Nephron (organoid): ENCODE measurements at regions not wholly inside any gene's neighbourhood (a gene's known extent, or its start where the extent isn't known, plus 50 kb on each side); places are given as distances from the start of the nearest gene placed in this dataset.

Experiments
- H3K27ac Mint-ChIP-seq, 3 experiments: 2 replicates each; pipeline ENCODE4 v1.8.0; 2020; ENCODE audit warnings: mixed read lengths in 3 of 3, mild to moderate bottlenecking in 2 of 3, moderate library complexity in 1 of 3
- H3K27me3 Mint-ChIP-seq: 2 replicates; pipeline ENCODE4 v1.8.0; 2021; ENCODE audit warnings: low read depth, mild to moderate bottlenecking, moderate library complexity, mixed read lengths
- H3K36me3 Mint-ChIP-seq: 2 replicates; pipeline ENCODE4 v1.8.0; 2020; ENCODE audit warnings: low read depth, mixed read lengths
- H3K4me1 Mint-ChIP-seq: 2 replicates; pipeline ENCODE4 v1.8.0; 2020; ENCODE audit warnings: mixed read lengths
- H3K4me3 Mint-ChIP-seq, 3 experiments: 2 replicates each; pipeline ENCODE4 v1.8.0; 2020; ENCODE audit warnings: mild to moderate bottlenecking in 3 of 3, mixed read lengths in 3 of 3, moderate library complexity in 2 of 3
- H3K9me3 Mint-ChIP-seq: 2 replicates; pipeline ENCODE4 v1.8.0; 2020; ENCODE audit warnings: mixed read lengths
- CTCF ChIP-seq, 3 experiments: fragments of 200-600 bp; sonication (generic); IDR thresholded peaks; one replicate each; pipeline ENCODE4 v1.5.0; 2021; ENCODE audit warnings: antibody characterized with exemption in 3 of 3; ENCODE audit not compliant: unreplicated experiment in 3 of 3

- Mint-ChIP-seq H3K27ac (no peak overlapping the region), H3K36me3 (no peaks in the 10 kb centered on the region), H3K27me3 (no peaks in the 10 kb centered on the region), H3K4me3 (no peak overlapping the region), H3K4me1 (no peaks in the 10 kb centered on the region), H3K9me3 (peaks cover 4% of the 10 kb centered on the region)
- no peak for TF ChIP-seq CTCF (IDR thresholded peaks at IDR 0.05; ENCODE audit: unreplicated experiment in 3 of 3)
Observed at GRCh38 chr10:10576937-10577336, 440.7 kb upstream of the CELF2 start.

- H3K4me1 Mint-ChIP-seq = no peaks in the 10 kb centered on the region
Observed at GRCh38 chr10:10579709-10580108, 438.0 kb upstream of the CELF2 start.

GRCh38 chr10:10584161-10584560 is 433.5 kb upstream of the CELF2 start:
- H3K36me3 Mint-ChIP-seq = no peaks in the 10 kb centered on the region
- H3K4me3 Mint-ChIP-seq = no peak overlapping the region
- TF ChIP-seq CTCF (IDR thresholded peaks at IDR 0.05; ENCODE audit: unreplicated experiment in 3 of 3) = no peak
- no peaks in the 10 kb centered on the region for H3K9me3 Mint-ChIP-seq
- no peaks in the 10 kb centered on the region for H3K4me1 Mint-ChIP-seq
- H3K27me3 Mint-ChIP-seq = peaks cover 4% of the 10 kb centered on the region
- no peak overlapping the region for H3K27ac Mint-ChIP-seq

More at GRCh38 chr10:10579709-10580108, 438.0 kb upstream of the CELF2 start:
- Mint-ChIP-seq H3K36me3 (no peaks in the 10 kb centered on the region), H3K27ac (no peak overlapping the region), H3K4me3 (no peak overlapping the region), H3K9me3 (peaks cover 4% of the 10 kb centered on the region), H3K27me3 (no peaks in the 10 kb centered on the region)
- no peak for TF ChIP-seq CTCF (IDR thresholded peaks at IDR 0.05; ENCODE audit: unreplicated experiment in 3 of 3)

GRCh38 chr10:10587744-10588393 is 429.8 kb upstream of the CELF2 start:
- H3K27me3 Mint-ChIP-seq = peaks cover 4% of the 10 kb centered on the region
- no peak for TF ChIP-seq CTCF (IDR thresholded peaks at IDR 0.05; ENCODE audit: unreplicated experiment in 3 of 3)
- H3K27ac Mint-ChIP-seq = no peak overlapping the region
- H3K9me3 Mint-ChIP-seq = peaks cover 3% of the 10 kb centered on the region
- H3K4me1 Mint-ChIP-seq = peaks cover 11% of the 10 kb centered on the region
- H3K4me3 Mint-ChIP-seq = no peak overlapping the region
- H3K36me3 Mint-ChIP-seq = no peaks in the 10 kb centered on the region

GRCh38 chr10:10589540-10590303 is 427.9 kb upstream of the CELF2 start:
- Mint-ChIP-seq H3K36me3 (no peaks in the 10 kb centered on the region), H3K4me3 (no peak overlapping the region), H3K9me3 (peaks cover 4% of the 10 kb centered on the region), H3K4me1 (peaks cover 11% of the 10 kb centered on the region), H3K27me3 (peaks cover 4% of the 10 kb centered on the region), H3K27ac (no peak overlapping the region)
- no peak for TF ChIP-seq CTCF (IDR thresholded peaks at IDR 0.05; ENCODE audit: unreplicated experiment in 3 of 3)
